ENCODE measurements at regions not wholly inside any gene's neighbourhood (a gene's known extent, or its start where the extent isn't known, plus 50 kb on each side); places are given as distances from the start of the nearest gene placed in this dataset.

GRCh38 chr2:147515213-147515612 is 329.6 kb upstream of the ACVR2A start:
- TF ChIP-seq CTCF (conservative IDR thresholded peaks at IDR 0.05; ENCODE audit: low read depth, low read length) = no peak
- no peak for TF ChIP-seq EZH2 (IDR thresholded peaks at IDR 0.05; ENCODE audit: low read length, unreplicated experiment)
- TF ChIP-seq EZH2phosphoT487 (IDR thresholded peaks at IDR 0.05; ENCODE audit: borderline replicate concordance, low read length) = no peak

Data from PC-3 (cell line).